Stimulated activated CD8-positive, alpha-beta memory T cell treated with anti-CD3 and anti-CD28 coated beads, Interleukin-15, amount 100 ng/mL, for 1 hour (primary cell): ENCODE measurements at regions not wholly inside any gene's neighbourhood (a gene's known extent, or its start where the extent isn't known, plus 50 kb on each side); places are given as distances from the start of the nearest gene placed in this dataset.

ENCODE experiments used
- DNase-seq: peaks from one replicate; pipeline ENCODE4 v3.0.0-alpha.2; 2020; ENCODE audit warnings: low read depth

GRCh38 chr6:85396159-85396808 is 53.6 kb upstream of the NT5E start:
- no peak for DNase-seq

- no peak for DNase-seq
Measured at GRCh38 chr6:85395746-85396145, 54.1 kb upstream of the NT5E start.

GRCh38 chr6:85394853-85395538 is 54.9 kb upstream of the NT5E start:
- no peak for DNase-seq

GRCh38 chr6:85394199-85394598 is 55.7 kb upstream of the NT5E start:
- DNase-seq, result no peak

- no peak for DNase-seq
Measured at GRCh38 chr6:85392379-85392778, 57.5 kb upstream of the NT5E start.

- DNase-seq, result no peak
Measured at GRCh38 chr6:85390775-85391174, 59.1 kb upstream of the NT5E start.

- no peak for DNase-seq
Measured at GRCh38 chr6:85390105-85390728, 59.7 kb upstream of the NT5E start.

- no peak for DNase-seq
Measured at GRCh38 chr6:85389151-85389797, 60.6 kb upstream of the NT5E start.

- no peak for DNase-seq
Measured at GRCh38 chr6:85388531-85388930, 61.4 kb upstream of the NT5E start.

GRCh38 chr6:85385636-85386315 is 64.1 kb upstream of the NT5E start:
- no peak for DNase-seq

GRCh38 chr6:85383042-85383441 is 66.8 kb upstream of the NT5E start:
- DNase-seq, result no peak

GRCh38 chr6:85382541-85382940 is 67.3 kb upstream of the NT5E start:
- DNase-seq, result no peak

GRCh38 chr6:85372915-85373270 is 77.0 kb upstream of the NT5E start:
- DNase-seq, result no peak

GRCh38 chr6:85372188-85372914 is 77.5 kb upstream of the NT5E start:
- no peak for DNase-seq

GRCh38 chr6:85368631-85369030 is 81.3 kb upstream of the NT5E start:
- no peak for DNase-seq

GRCh38 chr6:85364344-85364743 is 85.5 kb upstream of the NT5E start:
- no peak for DNase-seq

- no peak for DNase-seq
Measured at GRCh38 chr6:85363870-85364269, 86.0 kb upstream of the NT5E start.

- DNase-seq, result no peak
Measured at GRCh38 chr6:85362652-85363310, 87.1 kb upstream of the NT5E start.

- no peak for DNase-seq
Measured at GRCh38 chr6:85361643-85362014, 88.3 kb upstream of the NT5E start.

GRCh38 chr6:85360794-85361642 is 88.9 kb upstream of the NT5E start:
- no peak for DNase-seq
